Nucleus accumbens (tissue), 56 donors: ENCODE measurements at regions not wholly inside any gene's neighbourhood (a gene's known extent, or its start where the extent isn't known, plus 50 kb on each side); places are given as distances from the start of the nearest gene placed in this dataset.

Source experiments
- DNase-seq, 56 donors: peaks; one replicate each; lab custom pipeline; 2025; lab: John Stamatoyannopoulos, UW

GRCh38 chr18:41486575-41486974 is 468.5 kb upstream of the PIK3C3 start:
- DNase-seq: no peak

DNA sequence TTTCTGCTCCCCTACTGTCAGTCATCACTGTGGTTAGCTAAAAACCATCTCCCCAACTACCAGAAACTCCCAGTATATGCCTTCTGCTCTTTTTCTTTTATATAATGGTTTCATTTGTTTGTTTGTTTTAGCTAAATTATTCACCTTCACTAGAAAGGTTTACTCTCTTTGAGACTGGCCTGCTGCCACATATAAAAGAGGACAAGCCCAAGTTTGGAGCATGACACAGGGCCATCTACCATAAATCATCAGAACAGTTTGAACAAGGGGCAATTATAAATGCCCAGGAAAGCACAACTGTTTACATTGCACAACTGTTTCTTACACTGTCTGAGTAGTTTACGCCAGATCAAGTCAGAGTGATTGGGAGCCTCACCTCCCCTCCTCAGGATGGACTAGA is 471.0 kb upstream of the PIK3C3 start:
- no peak for DNase-seq

- no peak for DNase-seq
These were observed 472.5 kb upstream of the PIK3C3 start for GRCh38 chr18:41482501-41482900.

GRCh38 chr18:41466436-41467160 is 488.4 kb upstream of the PIK3C3 start:
- no peak for DNase-seq

DNA sequence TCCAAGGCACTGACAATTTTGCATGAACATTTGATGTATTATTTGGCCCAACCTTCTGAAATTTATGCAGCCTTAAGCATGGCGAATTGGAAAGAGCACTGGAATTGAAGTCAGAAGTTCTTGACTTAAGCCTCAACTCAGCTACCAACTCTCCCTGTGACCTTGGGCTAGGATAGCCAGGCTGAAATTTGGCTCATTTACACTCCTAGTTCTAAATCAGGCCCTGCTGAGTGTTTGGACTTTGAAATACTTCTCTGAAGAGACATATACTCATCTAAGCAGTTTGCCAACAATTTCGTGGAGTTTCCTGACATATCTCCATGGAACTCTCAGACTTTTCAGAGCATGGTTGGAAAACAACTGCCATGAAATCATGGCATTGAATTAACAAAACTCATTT is 489.6 kb upstream of the PIK3C3 start:
- DNase-seq: no peak

DNA sequence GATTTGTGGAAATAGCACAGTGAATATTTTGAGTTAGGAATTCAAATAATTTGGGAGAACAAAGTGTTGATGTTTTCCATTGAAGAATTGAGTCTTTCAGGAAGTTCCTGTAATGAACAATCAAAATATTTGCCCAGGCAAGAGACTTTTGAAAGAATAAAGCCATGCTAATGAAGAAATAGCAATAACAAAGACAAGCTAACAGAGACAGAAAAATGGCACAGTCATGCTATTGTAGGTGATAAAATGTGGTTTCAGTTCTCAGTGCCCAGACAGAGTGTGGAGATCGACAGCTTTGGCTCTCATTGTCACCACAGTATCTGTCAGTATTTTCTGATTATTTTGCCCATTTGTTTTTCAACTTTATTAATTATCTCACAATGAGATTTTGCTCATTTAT is 490.8 kb upstream of the PIK3C3 start:
- no peak for DNase-seq

GRCh38 chr18:41462946-41463345 is 492.1 kb upstream of the PIK3C3 start:
- DNase-seq: no peak

DNA sequence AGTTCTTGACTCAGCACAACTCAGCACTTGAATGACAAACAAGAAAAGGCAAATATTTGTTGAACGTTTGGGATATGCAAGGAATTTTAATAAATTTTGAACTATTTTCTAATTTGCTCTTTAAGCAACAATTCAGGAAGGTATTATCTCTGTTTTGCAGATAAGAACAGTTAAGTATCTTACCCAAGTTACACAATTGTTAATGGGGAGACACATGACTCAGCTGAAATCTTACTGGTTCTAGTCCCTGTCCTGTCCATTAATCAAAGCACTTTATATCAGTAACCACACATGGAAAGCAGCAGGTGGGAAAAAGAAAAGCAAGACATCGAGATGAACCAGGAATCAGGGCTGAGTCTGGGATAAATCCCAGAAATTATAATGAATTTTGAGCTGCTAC is 493.9 kb upstream of the PIK3C3 start:
- no peak for DNase-seq

DNA sequence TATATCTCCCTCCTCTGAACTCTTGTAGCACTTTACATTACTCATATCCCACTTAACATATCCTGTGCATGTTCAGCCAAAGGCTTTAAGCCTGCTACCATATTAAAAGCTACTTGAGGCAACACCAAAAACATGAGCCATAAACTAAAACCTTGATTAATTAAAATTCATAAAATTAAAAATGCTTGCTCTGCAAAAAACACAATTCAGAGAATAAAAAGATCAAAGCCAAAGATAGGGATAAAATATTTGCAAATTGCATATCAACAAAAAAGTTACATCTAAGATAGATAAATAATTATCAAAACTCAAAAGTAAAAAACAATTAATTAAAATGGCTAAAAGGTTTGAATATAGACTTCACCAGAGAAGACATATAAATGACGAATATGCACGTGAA is 495.4 kb upstream of the PIK3C3 start:
- DNase-seq: no peak

DNA sequence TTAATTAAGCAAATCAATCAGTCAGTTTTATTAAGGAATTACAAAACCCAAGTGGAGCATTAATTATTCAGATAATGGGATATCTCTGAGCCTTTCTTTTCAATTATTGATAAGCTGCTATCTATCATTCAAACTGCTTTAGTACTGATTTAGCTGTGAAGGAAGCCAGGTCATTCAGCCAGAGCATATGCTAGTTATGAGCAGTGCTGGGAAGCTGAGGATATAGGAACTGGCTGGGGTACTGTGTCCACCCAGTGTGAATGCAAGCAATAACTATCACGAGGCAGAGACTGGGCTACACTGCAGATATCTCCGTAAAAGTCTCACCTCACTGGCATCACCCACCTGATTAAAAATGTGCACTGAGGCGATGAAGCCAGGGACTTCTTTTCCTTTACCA is 496.7 kb upstream of the PIK3C3 start:
- no peak for DNase-seq

DNA sequence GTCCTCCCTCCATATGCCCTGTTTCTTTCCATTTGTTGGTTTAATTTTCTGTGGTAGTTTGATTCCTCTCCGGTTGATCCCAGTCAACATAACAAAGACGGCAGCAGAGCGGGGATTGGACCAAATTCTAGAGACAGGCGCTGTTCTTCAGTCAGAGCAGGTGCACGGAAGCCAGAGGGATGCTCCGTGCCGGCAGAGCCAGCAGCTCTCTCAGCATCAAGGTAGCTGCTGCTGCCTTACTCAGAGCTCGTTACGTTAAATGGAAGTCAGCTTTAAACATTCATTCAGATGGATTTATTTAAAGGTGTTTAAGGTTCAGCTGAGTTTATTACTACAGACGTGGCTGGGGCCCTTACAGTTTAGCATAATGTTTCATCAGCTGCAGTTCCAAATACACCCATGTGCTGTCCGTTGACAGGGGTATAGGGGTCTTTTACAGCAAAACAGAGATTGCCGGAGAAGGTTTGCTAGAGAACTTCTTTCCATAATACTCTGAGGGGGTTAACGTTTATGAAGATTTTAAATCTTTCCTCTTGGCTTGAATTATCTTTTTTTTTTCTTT is 497.2 kb upstream of the PIK3C3 start:
- DNase-seq: peak in 13 of 56 donors; percentile 0 to 18 (median 4)

- DNase-seq: no peak
These were observed 498.2 kb upstream of the PIK3C3 start for GRCh38 chr18:41456831-41457230.

GRCh38 chr18:41449612-41450011 is 505.4 kb upstream of the PIK3C3 start:
- no peak for DNase-seq

GRCh38 chr18:41444943-41445342 is 510.1 kb upstream of the PIK3C3 start:
- no peak for DNase-seq

DNA sequence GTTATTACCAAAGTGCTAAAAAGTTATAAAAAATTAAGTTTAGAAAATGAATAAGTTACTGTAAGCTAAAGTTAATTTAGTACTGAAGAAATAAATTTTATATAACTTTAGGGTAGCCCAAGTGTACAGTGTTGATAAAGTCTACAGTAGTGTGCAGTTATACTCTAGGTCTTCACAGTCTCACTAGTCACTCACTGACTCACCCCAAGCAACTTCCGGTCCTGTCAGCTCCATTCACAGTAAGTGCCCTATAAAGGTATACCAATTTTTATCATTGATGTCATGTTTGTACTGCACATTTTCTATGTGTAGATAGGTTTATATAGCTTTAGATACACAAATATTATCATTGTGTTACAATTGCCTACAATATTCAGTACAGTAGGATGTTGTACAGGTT is 518.3 kb upstream of the PIK3C3 start:
- no peak for DNase-seq

DNA sequence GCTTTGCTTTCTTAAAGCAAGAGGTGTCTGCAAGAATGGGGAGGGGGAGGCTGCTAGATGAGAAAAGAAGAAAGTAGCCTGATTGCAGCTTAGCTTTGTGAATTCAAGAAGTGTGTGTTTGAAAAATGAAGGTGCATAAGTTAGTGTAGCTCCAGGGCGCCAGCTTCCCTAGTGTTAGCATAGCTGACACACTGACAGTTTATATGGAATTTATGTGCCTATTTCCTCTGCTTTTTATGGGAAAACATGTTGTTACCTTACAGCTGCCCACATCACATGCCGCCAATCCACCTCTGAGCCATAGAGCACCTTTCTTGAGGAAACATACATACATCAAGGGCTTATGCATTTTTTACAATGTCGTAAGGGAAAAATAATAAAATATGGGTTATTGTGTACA is 536.4 kb upstream of the PIK3C3 start:
- no peak for DNase-seq

GRCh38 chr18:41416044-41416443 is 539.0 kb upstream of the PIK3C3 start:
- no peak for DNase-seq

DNA sequence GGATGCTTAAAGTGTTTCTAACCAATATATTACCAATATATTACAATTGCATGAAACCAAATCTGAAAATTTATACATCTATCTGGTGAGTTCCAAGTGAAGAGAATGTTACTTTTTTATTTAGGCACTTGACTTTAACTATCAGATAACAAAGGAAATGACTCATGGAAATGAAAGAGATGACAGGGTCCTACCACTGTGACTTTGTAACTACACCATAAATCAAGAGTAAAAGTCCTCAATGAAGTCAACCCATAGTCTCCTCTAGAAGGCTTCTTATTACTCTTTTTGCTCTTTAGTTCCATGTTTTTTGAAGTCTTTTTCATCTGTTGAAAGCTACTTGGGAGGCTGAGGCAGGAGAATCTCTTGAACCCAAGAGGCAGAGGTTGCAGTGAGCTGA is 545.0 kb upstream of the PIK3C3 start:
- no peak for DNase-seq

DNA sequence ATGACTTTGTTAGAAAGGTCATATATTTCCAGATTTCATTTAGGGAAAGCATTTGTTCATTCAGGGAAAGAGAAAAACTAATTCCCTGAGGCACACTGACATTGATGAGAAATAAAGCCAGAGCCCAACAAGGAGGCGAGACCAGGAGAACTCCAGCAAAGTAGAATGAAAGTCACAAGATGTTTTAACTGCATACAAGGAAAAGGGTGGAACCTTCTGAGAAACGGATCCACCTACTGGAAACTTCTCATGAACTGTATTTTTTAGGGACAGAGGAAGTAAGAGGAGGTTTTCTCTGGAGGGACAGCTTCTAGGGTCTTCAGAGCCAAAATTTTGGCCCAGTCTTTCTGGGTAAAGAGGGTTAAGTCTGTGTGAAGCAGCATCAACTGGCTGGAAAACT is 548.2 kb upstream of the PIK3C3 start:
- DNase-seq: no peak

GRCh38 chr18:41396861-41397260 is 558.2 kb upstream of the PIK3C3 start:
- no peak for DNase-seq

DNA sequence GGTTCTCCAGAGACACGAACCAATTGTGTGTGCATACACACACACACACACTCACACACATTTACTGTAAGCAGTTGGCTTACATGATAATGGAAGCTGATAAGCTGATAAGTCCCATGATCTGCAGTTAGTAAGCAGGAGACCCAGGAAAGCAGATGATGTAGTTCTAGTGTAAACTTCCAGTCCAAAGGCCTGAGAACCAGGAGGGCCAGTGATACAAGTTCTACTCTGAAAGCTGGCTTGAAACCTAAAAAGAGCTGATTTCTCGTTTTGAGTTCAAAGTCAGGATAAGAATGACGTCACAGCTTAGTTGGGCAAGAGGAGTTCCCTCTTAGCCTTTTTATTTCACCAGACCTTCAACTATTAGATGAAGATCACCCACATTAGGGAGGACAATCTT is 558.8 kb upstream of the PIK3C3 start:
- no peak for DNase-seq

DNA sequence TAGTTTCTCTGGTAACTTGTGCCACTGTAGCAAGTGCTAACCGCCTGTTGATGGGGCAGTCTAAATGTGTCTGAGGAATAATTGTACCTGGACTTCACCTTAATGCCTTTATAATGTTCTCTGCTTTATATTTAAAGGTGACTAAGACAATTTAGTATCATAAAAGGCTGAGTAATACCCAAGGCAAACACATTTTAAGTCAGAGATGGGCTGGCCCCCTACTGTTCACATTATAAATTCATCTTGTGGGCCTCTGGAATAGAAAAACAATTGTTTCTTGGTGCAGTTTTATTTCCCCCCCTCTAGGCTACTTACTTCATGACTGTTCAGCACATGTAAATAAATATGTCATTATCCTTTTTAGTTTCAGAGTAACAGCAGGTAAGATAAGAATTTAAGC is 559.3 kb upstream of the PIK3C3 start:
- DNase-seq: no peak
